Activated CD4-positive, alpha-beta T cell treated with anti-CD3 and anti-CD28 coated beads, Interleukin-2, amount 50 U/mL, for 16 hours (primary cell): ENCODE measurements at regions not wholly inside any gene's neighbourhood (a gene's known extent, or its start where the extent isn't known, plus 50 kb on each side); places are given as distances from the start of the nearest gene placed in this dataset.
A peak's percentile ranks its signal among the peaks of the same experiment; 100 is the strongest.

ENCODE experiments used
- DNase-seq: peaks from one replicate; pipeline ENCODE4 v3.0.0-alpha.2; 2020

DNA sequence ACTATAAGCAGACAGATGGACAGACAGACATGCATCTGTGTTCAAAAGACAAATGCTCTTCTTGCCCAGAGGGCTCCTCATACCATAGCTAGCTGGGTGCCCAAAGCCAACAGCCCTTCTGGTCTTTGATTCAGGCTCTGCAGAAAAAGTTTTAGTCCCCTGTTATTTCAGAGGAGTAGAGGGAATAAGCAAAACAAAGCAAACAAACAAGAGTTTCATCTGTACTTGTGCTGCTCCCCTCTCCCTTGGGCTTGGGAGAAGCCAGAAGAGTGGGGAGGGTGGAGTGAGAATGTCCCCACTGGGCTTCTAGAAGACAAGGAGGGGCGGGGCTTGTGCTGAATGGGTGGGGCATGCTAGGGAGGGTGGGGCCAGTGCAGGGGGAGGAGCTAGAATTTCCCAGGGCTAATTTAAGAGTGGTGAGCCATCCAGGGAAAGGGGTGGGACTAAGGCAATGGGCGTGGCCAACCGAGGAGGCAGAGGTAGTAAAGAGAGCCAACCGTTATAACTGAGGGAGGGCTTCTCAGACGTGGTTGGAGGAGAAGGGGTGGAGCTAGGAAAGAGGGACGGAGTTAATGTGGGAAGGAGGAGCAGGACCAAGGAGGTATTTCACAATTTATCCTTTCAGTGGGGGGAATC is 101.2 kb upstream of the MGMT start:
- peak; percentile 8 for DNase-seq

DNA sequence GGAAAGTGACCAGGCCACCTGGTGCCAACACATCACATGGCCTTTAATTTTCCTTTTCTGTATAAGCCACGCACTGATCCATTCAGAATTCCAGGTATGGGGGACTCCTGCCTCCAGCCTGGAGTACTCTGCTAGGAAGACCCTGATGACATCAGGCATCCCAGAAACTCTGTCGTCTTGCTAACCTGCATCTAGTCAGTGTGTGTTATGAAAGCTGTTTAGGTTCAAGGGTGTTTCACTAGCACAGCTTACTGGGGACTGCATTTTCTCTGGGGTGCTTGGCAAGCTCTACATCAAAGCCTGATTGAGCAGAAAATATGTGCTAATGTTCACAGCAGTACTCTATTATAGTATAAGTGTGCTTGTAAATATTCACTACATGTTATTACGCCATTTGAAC is 100.6 kb upstream of the MGMT start:
- no peak for DNase-seq

DNA sequence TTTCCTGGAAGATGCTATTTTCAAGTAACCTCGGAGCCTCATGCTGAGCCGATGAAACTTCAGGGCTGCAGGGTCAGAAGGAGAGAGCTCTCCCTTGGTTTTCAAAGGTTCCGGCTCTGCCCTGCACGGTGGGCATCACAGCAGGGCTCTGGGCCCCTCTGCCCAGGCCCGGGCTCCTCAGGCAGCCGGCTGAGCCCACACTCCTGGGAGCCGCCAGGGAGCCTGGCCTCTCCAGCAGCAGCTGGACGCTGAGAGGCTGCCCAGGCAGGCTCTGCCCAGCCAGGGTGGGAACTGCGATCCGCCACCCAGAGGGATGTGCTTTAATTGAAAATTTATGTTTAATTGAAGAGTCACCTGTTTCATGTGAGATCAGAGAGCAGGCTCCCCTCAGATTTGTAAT is 97.5 kb upstream of the MGMT start:
- no peak for DNase-seq

DNA sequence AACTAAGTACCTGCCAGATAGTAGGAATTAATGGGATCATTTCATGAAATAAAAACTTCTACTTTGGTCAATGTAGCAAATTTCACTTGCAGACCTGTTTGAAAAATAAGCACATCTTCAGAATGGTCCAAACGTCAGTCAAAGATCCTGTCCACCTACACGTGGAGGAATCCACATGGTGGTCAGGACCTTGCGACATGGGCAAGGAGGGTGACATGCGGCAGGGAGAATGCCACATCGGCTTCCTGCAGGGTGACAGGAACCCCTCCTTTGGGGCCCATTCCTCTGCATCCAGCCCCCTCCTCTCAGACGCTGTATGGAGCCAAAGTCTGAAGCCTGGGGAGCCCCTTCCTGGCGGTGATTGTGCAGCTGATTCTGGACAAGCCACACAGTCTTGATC is 95.5 kb upstream of the MGMT start:
- no peak for DNase-seq

DNA sequence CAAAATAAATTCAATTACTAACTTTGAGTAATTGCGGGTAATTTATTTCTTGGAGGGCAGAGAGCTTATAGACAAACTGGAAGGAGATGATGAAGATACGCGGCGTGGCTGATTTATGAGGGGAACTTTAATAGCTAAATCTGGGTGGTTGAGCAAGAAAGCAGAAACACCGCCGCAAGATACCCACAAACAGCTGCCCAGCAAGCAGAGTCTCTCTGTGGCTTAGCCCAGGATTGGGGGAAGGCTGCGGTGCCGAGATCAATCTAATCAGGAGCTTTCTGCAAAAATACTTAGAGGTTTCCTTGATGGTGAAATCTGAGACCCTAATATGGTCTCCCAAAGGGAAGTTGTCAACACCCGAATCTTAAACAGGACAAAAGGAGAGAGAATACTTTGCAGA is 94.9 kb upstream of the MGMT start:
- no peak for DNase-seq

DNA sequence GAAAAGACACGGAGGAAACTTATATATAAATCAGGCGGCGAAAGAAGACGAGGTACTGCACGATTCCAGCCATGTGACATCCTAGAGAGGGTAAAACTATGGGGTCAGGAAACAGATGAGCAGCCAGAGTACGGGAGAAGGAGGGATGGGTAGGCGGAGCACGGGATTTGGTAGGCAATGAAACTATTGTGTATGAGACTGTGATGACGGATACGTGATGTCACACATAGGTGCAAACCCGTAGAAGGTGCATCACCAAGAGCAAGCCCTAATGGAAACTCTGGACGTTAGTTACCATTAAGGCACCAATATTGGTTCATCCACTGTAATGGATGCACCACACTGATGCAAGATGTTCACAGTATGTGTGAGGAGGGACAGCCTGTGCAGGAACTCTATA is 93.8 kb upstream of the MGMT start:
- no peak for DNase-seq

DNA sequence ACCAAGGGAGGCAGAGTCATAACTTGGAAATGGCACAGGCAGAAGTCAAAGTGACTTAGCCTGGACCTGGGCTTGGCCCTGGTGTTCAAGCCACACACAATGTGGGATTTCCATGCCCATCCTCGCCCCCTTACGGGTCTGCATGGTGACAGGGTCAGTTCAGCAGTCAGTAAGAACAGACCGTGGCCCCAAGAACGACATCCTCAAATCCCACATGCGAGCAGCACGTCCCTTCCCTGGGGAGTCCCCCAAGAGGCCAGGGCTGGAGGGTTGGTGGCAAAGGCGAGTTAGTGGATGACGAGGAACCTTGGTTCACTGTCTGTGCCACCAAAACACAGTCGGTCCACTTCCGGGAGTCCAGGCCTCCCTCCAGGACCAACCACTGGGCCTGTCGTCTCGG is 93.3 kb upstream of the MGMT start:
- DNase-seq = no peak

DNA sequence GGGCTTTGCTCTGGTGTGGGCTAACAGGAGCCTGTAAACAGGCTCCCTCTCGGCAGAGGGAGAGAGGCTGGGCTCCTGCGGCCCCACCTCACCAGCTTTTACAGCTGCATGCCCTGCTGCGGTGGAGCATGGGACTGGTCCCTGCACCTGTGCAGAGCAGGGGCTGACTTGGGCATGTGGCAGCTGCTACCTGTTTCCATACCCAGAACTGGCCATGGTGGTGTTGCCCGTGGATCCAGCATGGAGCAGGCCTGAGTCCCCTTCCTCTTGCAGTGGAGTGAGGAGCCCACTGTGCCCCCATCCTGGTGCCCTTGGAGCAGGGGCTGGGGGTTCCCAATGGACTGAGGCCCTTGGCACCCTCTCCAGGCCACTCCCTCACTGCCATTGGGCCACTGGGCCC is 91.9 kb upstream of the MGMT start:
- DNase-seq = no peak

DNA sequence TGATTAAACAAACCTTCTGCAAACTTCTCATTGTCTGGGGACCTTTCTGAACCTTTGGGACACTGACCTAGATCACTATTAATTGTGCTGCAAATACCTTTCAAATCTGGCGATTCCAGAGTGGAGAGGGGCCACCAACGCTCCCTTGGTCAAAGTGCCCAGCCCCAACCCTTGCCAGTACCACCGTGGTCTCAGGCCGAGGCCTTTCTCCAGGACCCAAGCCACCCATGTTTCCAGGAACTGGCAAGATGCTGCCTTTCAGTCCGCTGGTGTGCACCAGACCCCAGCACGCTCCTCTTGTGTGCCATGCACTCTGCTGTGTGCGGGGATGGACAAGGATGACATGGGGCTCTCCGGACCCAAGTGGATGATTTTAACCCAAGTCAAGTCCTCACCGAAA is 91.1 kb upstream of the MGMT start:
- DNase-seq = no peak

DNA sequence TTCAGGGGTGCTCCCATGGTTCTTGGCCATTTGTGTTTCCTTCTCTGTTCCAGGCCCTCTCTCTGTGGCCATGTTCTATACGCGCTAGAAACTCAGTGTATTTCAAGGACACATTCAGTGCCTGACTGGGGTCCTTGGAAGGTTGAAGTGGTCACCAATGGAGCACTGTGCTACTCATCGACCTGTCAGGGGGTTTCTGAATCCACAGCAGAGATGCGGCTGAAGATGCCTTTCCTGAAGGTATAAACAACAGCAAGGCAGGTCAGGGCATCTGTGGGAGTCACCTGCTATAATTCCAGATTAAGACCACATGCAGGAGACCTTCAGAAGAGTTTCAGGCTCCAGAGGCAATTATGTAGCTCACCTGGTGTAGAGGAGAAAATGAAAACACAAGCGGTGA is 86.8 kb upstream of the MGMT start:
- DNase-seq = no peak

DNA sequence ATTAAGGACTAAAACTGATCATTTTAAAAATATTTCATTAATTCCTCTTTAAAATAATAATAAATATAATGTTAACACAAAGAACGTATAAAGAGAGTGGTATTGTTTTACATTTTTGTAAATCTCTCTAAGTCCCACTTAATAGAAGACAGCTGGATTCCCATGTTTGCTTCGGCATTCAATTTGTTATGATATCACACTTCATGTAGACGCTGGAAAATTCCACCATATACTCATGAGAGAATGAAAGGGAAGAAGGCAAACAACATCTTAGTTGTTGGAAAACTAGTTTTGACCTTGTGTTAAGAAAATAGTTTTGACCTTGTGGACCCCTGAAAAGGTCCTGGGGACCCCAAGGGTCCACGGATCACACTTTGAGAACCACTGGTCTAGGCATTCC is 85.3 kb upstream of the MGMT start:
- no peak for DNase-seq

DNA sequence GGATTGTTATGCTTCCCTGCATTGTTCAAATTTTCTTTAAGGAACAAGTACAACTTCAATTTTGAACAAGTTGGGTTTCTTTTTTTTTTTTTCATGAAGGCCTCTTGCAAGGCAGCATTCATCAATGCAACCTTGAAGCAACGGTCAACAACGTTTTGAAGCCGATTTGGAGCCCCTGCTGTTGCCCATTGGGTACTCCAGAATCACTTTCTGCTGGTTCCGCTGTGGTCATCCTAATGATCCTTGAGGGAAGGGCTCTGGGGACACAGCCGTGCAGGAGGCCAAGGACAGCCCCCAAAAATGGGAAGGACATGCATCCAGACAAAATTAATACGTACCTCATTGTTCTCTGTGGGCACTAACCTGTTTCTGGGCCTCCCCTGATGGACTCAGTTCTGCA is 84.6 kb upstream of the MGMT start:
- no peak for DNase-seq

DNA sequence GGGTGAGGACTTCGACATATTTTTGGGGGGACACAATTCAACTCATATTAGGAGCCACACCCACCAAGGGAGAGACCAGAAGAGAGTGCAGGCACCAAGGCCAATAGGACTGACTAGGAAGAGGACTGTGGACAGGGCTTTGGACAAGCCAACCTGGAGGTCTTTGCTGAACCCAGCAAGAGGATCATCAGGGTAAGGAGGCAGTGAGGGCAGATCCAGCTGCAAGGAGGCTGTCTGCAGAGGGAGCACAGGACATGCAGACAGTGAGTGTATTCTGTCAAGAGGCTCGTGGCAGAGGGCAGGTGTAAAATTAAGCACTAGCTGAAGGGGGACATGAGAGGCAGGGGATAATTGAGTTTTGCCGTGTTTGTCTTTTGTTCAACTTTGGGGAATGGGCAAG is 83.4 kb upstream of the MGMT start:
- no peak for DNase-seq

DNA sequence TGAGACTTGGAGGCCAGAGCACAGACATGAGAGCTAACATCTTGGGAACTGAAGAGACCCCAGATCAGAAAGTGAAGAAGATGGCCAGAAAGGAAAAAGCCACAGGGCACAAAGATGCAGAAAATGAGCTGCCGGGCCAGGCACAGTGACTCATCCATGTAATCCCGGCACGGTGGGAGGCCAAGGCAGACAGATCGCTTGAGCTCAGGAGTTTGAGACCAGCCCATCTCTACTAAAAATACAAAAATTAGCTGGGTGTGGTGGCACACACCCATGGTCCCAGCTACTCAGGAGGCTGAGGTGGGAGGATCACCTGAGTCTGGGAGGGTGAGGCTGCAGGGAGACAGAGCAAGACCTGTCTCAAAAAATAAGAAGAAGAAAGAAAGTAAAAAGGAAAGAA is 81.4 kb upstream of the MGMT start:
- DNase-seq = no peak

DNA sequence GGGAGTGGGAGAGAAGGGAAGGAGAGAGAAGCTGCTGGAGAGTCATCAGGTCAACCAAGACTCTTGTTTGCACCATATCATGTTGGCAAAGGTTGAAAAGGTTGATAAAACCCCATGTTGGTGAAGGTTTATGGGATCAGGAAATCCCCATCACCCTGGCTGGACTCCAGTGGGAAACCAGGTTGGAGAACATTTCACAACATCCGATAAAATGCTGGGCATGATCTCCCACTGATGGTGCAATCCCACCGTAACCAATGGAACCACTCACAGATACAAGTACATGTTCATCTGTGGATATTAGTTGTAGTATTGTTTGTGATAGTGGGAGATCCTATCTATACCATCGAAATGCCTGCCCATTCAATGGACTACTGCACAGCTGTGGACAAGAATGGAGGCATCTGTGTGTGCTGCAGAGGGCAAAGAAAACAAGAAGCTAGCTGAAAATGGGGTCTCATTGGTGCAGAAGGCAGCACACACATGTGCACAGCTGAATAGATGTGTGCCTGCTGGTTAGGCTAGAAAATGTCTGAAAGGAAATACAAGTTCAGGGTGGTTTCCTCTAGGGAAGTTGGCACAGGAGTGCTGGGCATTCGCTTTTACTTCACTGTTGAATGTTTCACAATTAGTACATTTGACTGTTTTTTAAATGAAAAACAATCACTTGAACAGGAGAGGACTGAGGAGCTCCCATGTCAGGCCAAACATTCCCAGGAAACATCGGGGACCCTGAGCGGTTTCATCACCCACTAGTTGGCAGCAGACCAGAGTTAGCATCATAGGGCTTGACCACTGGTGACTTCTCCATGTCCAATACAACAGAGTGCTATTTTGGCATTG is 80.4 kb upstream of the MGMT start:
- no peak for DNase-seq

DNA sequence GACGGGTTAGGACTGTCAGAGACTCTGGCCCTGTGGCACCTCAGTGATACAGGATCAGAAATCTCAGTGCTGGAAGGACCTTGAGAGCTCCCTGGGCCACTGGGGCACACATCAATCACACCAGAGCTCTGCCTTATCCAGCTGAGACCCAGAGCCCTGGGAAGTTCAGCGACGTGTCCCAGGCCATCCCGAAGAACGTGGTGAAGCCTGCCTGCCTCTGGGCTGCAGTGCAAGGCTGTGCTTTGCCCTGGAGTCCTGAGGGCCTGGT is 79.8 kb upstream of the MGMT start:
- DNase-seq = no peak

DNA sequence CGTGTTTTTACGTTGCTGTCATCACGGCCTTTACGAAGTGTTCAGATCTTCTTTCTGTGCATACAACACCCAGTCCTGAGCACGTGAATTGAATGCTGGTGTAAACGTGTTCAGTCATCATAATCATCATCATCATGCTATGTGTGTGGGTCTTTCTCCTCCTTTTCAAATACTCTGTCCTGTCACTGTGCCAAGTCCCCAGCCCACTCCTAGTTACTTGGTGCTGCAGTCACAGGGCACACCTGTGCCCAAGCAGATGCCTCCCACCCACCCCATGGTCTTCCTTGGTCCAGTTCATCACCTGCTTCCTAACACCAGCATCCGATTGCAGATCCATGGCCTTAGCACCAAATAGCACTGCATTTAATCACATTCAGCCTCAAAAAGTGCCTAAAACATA is 78.6 kb upstream of the MGMT start:
- DNase-seq = no peak

DNA sequence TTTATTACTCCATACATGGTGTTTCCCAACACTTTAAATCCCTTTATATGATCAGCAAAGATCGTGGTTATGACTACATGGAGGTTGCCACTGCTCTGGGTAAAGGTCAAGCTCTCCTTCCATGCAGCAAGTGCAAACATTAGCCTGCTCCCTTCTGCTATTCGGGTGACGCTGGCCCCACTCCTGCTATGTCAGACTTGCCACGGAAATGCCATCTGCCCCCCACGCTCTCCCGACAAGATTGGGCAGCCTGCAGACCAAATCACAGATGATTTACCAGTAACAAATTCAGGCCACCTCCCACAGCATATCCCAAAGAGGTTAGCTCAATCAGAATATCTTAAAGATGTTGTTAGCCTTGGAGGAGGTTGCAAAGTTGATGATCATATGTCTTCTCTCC is 77.8 kb upstream of the MGMT start:
- no peak for DNase-seq

DNA sequence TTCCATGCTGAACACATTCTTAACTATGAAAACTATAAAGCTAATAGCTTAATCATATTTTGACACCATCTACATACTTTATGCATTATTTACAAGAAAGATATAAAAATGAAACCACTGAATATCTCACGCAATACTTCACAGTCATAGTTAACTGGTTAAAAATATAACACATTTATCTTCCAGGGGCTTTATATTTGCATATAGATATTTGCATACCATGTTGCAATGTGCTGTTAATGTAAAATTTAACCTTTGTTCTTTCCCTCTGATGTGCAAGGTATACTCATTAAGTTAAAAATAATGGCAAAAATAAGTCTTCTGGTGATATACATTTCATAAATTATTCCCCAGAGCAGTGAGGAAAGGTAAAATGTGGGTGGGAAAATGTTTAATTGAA is 76.9 kb upstream of the MGMT start:
- DNase-seq = no peak

DNA sequence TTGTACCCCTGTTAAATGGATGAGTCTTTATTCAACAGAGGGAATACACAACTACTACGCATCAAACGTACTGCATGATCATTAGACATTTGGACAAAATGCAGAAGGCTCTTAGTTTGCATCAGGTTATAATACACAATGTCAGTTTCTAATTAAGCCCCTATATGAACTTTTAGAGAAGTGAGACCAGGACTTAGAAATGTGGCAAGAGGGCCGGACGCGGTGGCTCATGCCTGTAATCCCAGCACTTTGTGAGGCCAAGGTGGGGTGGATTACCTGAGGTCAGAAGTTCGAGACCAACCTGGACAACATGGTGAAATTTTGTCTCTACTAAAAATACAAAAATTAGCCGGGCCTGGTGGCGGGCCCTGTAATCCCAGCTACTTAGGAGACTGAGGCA is 76.3 kb upstream of the MGMT start:
- DNase-seq = no peak

DNA sequence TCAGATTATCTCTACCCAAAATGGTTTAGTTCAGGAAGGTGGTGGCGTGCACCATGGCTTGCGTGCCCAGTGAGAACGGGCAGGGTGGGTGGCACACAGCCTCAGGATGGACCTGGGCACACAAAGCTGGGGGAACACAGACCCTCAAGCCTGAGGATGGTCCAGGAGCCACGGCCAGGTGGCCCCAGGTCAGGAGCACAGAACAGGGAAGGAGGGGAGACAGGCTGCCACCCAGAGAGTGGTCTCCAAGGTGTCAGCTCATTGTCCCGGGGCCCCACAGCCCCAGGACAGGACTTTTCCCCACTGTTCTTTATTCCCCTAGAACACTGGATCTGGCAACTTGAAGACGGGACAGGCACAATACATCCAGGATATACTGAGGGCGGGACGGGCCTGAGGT is 75.6 kb upstream of the MGMT start:
- no peak for DNase-seq

DNA sequence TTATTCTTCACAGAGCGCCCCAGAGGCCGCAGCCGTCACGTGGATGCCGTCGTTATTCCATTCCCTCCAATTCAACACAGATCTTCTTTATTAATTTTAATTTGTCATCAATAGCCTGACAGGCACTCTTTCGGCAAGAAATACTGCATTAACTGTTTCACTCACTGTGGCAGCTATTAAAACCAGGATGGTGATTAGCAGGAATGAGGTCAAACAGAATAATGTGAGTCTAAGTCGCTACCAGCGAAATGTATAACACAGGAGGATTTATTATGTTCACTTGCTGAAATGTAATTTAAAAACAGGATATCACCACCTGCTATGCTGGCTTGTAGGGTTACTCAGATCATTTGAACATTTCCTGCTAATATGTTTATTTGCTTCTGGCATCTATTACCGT is 74.2 kb upstream of the MGMT start:
- no peak for DNase-seq

DNA sequence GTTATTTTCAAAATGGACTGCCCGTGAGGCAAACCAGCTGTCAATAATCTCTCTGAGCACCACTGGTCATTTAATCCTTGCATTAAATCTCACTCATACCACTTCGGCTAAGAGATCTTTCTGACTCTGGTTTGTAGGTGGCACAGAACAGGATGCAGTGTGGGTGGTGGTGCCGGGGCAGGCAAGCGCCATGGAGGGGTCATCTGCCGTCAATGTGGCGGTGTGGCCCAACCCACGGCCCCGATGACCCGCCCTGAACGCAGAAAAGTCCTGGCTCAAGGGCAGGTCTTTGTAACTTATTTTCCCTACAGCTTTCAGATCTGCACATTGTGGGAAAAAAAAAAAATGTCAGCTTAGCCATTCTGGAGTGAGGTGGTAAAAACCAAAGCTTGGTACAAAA is 73.2 kb upstream of the MGMT start:
- DNase-seq = no peak

DNA sequence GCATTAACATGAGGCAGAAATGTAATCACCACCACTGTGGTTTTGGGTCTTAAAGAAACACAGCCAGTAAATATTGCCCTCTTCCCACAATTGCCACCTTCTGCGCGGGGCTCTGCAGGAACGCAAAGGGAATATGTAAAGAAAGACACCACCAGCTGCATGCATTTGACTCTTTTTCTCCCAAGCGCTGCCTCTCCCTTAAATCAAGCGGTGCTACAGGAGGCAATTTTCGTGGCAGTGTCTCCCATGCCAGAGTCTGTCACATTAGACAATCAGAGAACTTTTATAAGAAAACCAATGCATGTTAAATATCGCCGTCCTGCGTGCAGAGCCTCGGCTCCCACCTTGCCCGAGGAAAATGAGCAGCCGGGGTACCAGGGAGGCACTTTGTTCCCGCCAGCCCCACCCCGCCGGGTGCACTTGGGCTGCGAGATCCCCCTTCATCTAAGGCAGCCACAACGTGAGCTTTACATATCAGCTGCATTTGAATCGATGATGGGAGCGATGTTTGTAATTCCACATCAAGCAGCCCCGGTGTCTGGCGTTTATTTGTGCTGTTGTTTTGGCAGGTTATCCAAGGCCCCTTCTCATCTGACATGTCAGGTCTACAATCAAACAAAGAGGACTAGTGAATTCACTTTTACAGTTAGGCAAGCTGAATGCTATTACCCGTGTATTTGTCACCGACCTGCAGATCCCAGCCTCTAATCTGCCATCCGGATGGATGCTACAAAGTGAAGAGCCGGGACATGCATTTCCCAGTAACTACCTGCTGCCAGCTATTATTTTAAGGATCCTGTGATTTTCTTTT is 72.3 kb upstream of the MGMT start:
- DNase-seq = no peak
